ENCODE measurements at regions not wholly inside any gene's neighbourhood (a gene's known extent, or its start where the extent isn't known, plus 50 kb on each side); places are given as distances from the start of the nearest gene placed in this dataset.

GRCh38 chr3:107976202-107976800 lies 114.5 kb downstream of the CD47 start:
- Histone ChIP-seq H3K27ac (no peak overlapping the region), H3K4me1 (peaks cover under 1% of the 10 kb centered on the region in 2 donors), H3K9me3 (no peaks in the 10 kb centered on the region), H3K4me3 (replicated peaks in 1 of 3) (no peak overlapping the region), H3K36me3 (no peaks in the 10 kb centered on the region), H3K27me3 (no peaks in the 10 kb centered on the region)
- TF ChIP-seq POLR2A (IDR thresholded peaks at IDR 0.05), result no peak
- no peak for TF ChIP-seq CTCF (IDR thresholded peaks at IDR 0.05)
- 88 to 95% methylated on average over 5 of the region's 5 CpGs for WGBS, 2 donors
- intact Hi-C loops (cut with DNase I), result no loop called here
- DNase-seq, result no peak

DNA sequence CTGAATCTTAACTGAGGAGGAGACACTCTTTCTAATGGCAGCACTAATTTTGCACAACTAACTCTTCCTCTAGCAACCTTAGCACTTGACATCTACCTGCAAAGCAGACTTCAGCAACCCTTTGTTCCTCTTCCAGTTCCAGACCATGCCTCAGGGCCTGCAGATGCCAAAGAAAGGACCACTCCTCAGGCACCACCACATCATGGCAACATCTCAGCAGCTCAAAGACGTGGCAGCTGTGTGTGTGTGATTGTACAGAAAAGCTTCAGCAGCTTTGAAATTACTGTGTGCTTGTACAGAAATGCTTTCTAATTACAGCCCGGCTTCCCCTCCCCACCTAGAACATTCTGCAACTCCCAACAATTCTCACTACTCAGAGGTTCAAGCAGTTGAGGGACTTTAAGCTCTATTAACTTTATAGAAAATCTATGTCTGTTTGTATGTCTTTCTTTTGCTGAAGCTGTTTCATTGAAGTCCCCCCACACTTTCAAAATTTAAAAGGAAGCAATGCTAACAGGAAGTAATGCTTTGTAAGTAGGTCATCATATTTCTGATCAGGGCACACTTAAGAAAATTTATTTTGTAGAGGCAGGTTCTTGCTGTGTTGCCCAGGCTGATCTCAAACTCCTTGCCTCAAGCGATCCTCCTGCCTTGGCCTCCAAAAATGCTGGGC lies 115.2 kb downstream of the CD47 start:
- Histone ChIP-seq H3K27ac (no peak overlapping the region), H3K36me3 (no peaks in the 10 kb centered on the region), H3K9me3 (no peaks in the 10 kb centered on the region), H3K4me1 (peaks cover 2% of the 10 kb centered on the region in 2 donors), H3K27me3 (no peaks in the 10 kb centered on the region), H3K4me3 (replicated peaks in 1 of 3) (no peak overlapping the region)
- DNase-seq, result no peak
- TF ChIP-seq CTCF (IDR thresholded peaks at IDR 0.05), result no peak
- no peak for TF ChIP-seq POLR2A (IDR thresholded peaks at IDR 0.05)
- WGBS, 2 donors, result 90 to 93% methylated on average over 3 of the region's 3 CpGs
- intact Hi-C loops (cut with DNase I), result no loop called here

GRCh38 chr3:107973961-107974360 lies 116.9 kb downstream of the CD47 start:
- Histone ChIP-seq H3K9me3 (no peaks in the 10 kb centered on the region), H3K4me3 (replicated peaks in 1 of 3) (no peak overlapping the region), H3K27ac (no peak overlapping the region), H3K4me1 (peaks cover 10% of the 10 kb centered on the region in 2 donors), H3K36me3 (no peaks in the 10 kb centered on the region), H3K27me3 (no peaks in the 10 kb centered on the region)
- DNase-seq, result no peak
- intact Hi-C loops (cut with DNase I), result no loop called here
- 92 to 95% methylated on average over 4 of the region's 4 CpGs for WGBS, 2 donors
- TF ChIP-seq POLR2A (IDR thresholded peaks at IDR 0.05) (no peak), CTCF (IDR thresholded peaks at IDR 0.05) (no peak)

DNA sequence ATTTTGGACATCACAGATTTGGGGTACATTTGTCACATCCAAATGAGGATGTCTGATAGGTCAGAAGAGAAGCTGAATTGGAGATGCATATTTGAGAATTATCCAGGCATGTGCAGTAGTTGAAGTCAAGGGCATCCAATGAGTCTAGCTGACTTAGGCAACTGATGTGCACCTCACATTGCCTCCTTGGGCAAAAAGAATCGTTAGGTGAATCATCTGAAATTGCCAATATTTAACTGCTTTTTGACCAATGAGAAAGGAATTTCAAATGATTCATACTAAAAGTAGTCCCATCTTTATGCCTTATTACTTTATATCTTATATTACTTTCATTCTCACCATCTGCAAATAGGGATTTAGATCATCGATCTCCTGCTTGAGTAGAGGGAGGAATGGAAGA lies 117.7 kb downstream of the CD47 start:
- H3K27ac ChIP-seq, result no peak overlapping the region
- WGBS, 2 donors, result 91% methylated on average over 2 of the region's 2 CpGs
- H3K27me3 ChIP-seq, result no peaks in the 10 kb centered on the region
- peaks cover 10% of the 10 kb centered on the region in 2 donors for H3K4me1 ChIP-seq
- H3K4me3 ChIP-seq (replicated peaks in 1 of 3), result no peak overlapping the region
- no peaks in the 10 kb centered on the region for H3K9me3 ChIP-seq
- H3K36me3 ChIP-seq, result no peaks in the 10 kb centered on the region
- intact Hi-C loops (cut with DNase I), result no loop called here
- TF ChIP-seq CTCF (IDR thresholded peaks at IDR 0.05) (no peak), POLR2A (IDR thresholded peaks at IDR 0.05) (no peak)
- no peak for DNase-seq

- H3K27ac ChIP-seq, result no peak overlapping the region
- no peak for DNase-seq
- no peaks in the 10 kb centered on the region for H3K36me3 ChIP-seq
- H3K4me1 ChIP-seq, result peaks cover 10% of the 10 kb centered on the region in 2 donors
- intact Hi-C loops (cut with DNase I), result no loop called here
- no peaks in the 10 kb centered on the region for H3K9me3 ChIP-seq
- WGBS, 2 donors, result 69 to 89% methylated on average over 1 of the region's 1 CpG
- TF ChIP-seq POLR2A (IDR thresholded peaks at IDR 0.05) (no peak), CTCF (IDR thresholded peaks at IDR 0.05) (no peak)
- H3K27me3 ChIP-seq, result no peaks in the 10 kb centered on the region
- no peak overlapping the region for H3K4me3 ChIP-seq (replicated peaks in 1 of 3)
Observed at GRCh38 chr3:107970993-107971580, 119.7 kb downstream of the CD47 start.
